ENCODE measurements at regions not wholly inside any gene's neighbourhood (a gene's known extent, or its start where the extent isn't known, plus 50 kb on each side); places are given as distances from the start of the nearest gene placed in this dataset.

- Mint-ChIP-seq H3K4me1 (no peaks in the 10 kb centered on the region), H3K36me3 (peaks cover 1% of the 10 kb centered on the region), H3K4me3 (no peak overlapping the region), H3K27me3 (peaks cover 22% of the 10 kb centered on the region), H3K27ac (no peak overlapping the region), H3K9me3 (peaks cover 0 to 12% (median 6%) of the 10 kb centered on the region in 3 donors)
Observed at GRCh38 chr2:240278661-240279060, 138.2 kb upstream of the OTOS start.

- Mint-ChIP-seq H3K9me3 (peaks cover 0 to 13% (median 6%) of the 10 kb centered on the region in 3 donors), H3K36me3 (peaks cover 1% of the 10 kb centered on the region), H3K4me1 (no peaks in the 10 kb centered on the region), H3K27ac (no peak overlapping the region), H3K4me3 (no peak overlapping the region), H3K27me3 (peaks cover 14% of the 10 kb centered on the region)
Observed at GRCh38 chr2:240280621-240281020, 140.2 kb upstream of the OTOS start.

- peak overlapping the region in 1 of 4 donors; percentile 34 for H3K4me3 Mint-ChIP-seq
- no peak overlapping the region for H3K27ac Mint-ChIP-seq
- H3K27me3 Mint-ChIP-seq: peaks cover 1% of the 10 kb centered on the region
- peaks cover 0 to 13% (median 8%) of the 10 kb centered on the region in 3 donors for H3K9me3 Mint-ChIP-seq
- H3K36me3 Mint-ChIP-seq: peaks cover 1% of the 10 kb centered on the region
- no peaks in the 10 kb centered on the region for H3K4me1 Mint-ChIP-seq
Observed at GRCh38 chr2:240284503-240285259, 144.2 kb upstream of the OTOS start.

- Mint-ChIP-seq H3K4me3 (no peak overlapping the region), H3K9me3 (peaks cover 0 to 13% (median 8%) of the 10 kb centered on the region in 3 donors), H3K36me3 (peaks cover 1% of the 10 kb centered on the region), H3K27me3 (peaks cover 1% of the 10 kb centered on the region), H3K27ac (no peak overlapping the region), H3K4me1 (no peaks in the 10 kb centered on the region)
Observed at GRCh38 chr2:240285725-240286124, 145.3 kb upstream of the OTOS start.

- peaks cover under 1% of the 10 kb centered on the region for H3K36me3 Mint-ChIP-seq
- peaks cover 0 to 10% (median 8%) of the 10 kb centered on the region in 3 donors for H3K9me3 Mint-ChIP-seq
- no peak overlapping the region for H3K27ac Mint-ChIP-seq
- peaks cover 0 to 1% (median 0%) of the 10 kb centered on the region in 3 donors for H3K4me1 Mint-ChIP-seq
- H3K27me3 Mint-ChIP-seq: peaks cover 1% of the 10 kb centered on the region
- H3K4me3 Mint-ChIP-seq: no peak overlapping the region
Observed at GRCh38 chr2:240286596-240286995, 146.1 kb upstream of the OTOS start.

- H3K4me3 Mint-ChIP-seq: no peak overlapping the region
Observed at GRCh38 chr2:240287011-240287410, 146.6 kb upstream of the OTOS start.

GRCh38 chr2:240287496-240288086 lies 147.1 kb upstream of the OTOS start:
- peaks cover 1% of the 10 kb centered on the region for H3K27me3 Mint-ChIP-seq
- no peak overlapping the region for H3K27ac Mint-ChIP-seq
- peaks cover 0 to 1% (median 0%) of the 10 kb centered on the region in 3 donors for H3K4me1 Mint-ChIP-seq
- no peak overlapping the region for H3K4me3 Mint-ChIP-seq
- no peaks in the 10 kb centered on the region for H3K36me3 Mint-ChIP-seq
- H3K9me3 Mint-ChIP-seq: peaks cover 0 to 10% (median 8%) of the 10 kb centered on the region in 3 donors

More at GRCh38 chr2:240287011-240287410, 146.6 kb upstream of the OTOS start:
- peaks cover 1% of the 10 kb centered on the region for H3K27me3 Mint-ChIP-seq
- H3K4me1 Mint-ChIP-seq: peaks cover 0 to 1% (median 0%) of the 10 kb centered on the region in 3 donors
- H3K27ac Mint-ChIP-seq: no peak overlapping the region
- peaks cover 0 to 10% (median 8%) of the 10 kb centered on the region in 3 donors for H3K9me3 Mint-ChIP-seq
- no peaks in the 10 kb centered on the region for H3K36me3 Mint-ChIP-seq

GRCh38 chr2:240288087-240288521 lies 147.4 kb upstream of the GPC1 start:
- Mint-ChIP-seq H3K4me1 (peaks cover 0 to 1% (median 0%) of the 10 kb centered on the region in 3 donors), H3K36me3 (no peaks in the 10 kb centered on the region), H3K27me3 (peaks cover 1% of the 10 kb centered on the region), H3K27ac (no peak overlapping the region), H3K9me3 (peaks cover 0 to 7% (median 4%) of the 10 kb centered on the region in 3 donors), H3K4me3 (no peak overlapping the region)

- H3K36me3 Mint-ChIP-seq: no peaks in the 10 kb centered on the region
- H3K4me1 Mint-ChIP-seq: peaks cover 0 to 1% (median 0%) of the 10 kb centered on the region in 3 donors
- H3K4me3 Mint-ChIP-seq: no peak overlapping the region
- no peak overlapping the region for H3K27ac Mint-ChIP-seq
- H3K27me3 Mint-ChIP-seq: peaks cover 1% of the 10 kb centered on the region
- H3K9me3 Mint-ChIP-seq: peaks cover 0 to 2% (median 0%) of the 10 kb centered on the region in 3 donors
Observed at GRCh38 chr2:240289701-240290431, 145.6 kb upstream of the GPC1 start.

GRCh38 chr2:240290432-240291336 lies 144.8 kb upstream of the GPC1 start:
- H3K27ac Mint-ChIP-seq: no peak overlapping the region
- H3K4me3 Mint-ChIP-seq: no peak overlapping the region
- H3K9me3 Mint-ChIP-seq: peaks cover 0 to 2% (median 0%) of the 10 kb centered on the region in 3 donors
- peaks cover 1% of the 10 kb centered on the region for H3K27me3 Mint-ChIP-seq
- peaks cover 0 to 1% (median 0%) of the 10 kb centered on the region in 3 donors for H3K4me1 Mint-ChIP-seq
- no peaks in the 10 kb centered on the region for H3K36me3 Mint-ChIP-seq

GRCh38 chr2:240291337-240292034 lies 144.0 kb upstream of the GPC1 start:
- peaks cover 1% of the 10 kb centered on the region for H3K27me3 Mint-ChIP-seq
- peaks cover 0 to 1% (median 0%) of the 10 kb centered on the region in 3 donors for H3K4me1 Mint-ChIP-seq
- no peak overlapping the region for H3K4me3 Mint-ChIP-seq
- no peak overlapping the region for H3K27ac Mint-ChIP-seq
- H3K9me3 Mint-ChIP-seq: peaks cover 0 to 1% (median 0%) of the 10 kb centered on the region in 3 donors
- no peaks in the 10 kb centered on the region for H3K36me3 Mint-ChIP-seq

- Mint-ChIP-seq H3K36me3 (no peaks in the 10 kb centered on the region), H3K27ac (no peak overlapping the region), H3K9me3 (peaks cover 0 to 1% (median 0%) of the 10 kb centered on the region in 3 donors), H3K4me1 (peaks cover 0 to 1% (median 0%) of the 10 kb centered on the region in 3 donors), H3K4me3 (no peak overlapping the region), H3K27me3 (peaks cover 1% of the 10 kb centered on the region)
Observed at GRCh38 chr2:240292035-240292574, 143.4 kb upstream of the GPC1 start.

GRCh38 chr2:240292619-240293525 lies 142.6 kb upstream of the GPC1 start:
- peaks cover 0 to 1% (median 0%) of the 10 kb centered on the region in 3 donors for H3K4me1 Mint-ChIP-seq
- H3K27ac Mint-ChIP-seq: no peak overlapping the region
- H3K4me3 Mint-ChIP-seq: no peak overlapping the region
- H3K36me3 Mint-ChIP-seq: no peaks in the 10 kb centered on the region
- peaks cover 0 to 1% (median 0%) of the 10 kb centered on the region in 3 donors for H3K9me3 Mint-ChIP-seq
- no peaks in the 10 kb centered on the region for H3K27me3 Mint-ChIP-seq
